NCI-H1417 (cell line): ENCODE measurements at regions not wholly inside any gene's neighbourhood (a gene's known extent, or its start where the extent isn't known, plus 50 kb on each side); places are given as distances from the start of the nearest gene placed in this dataset.
"Not testable (repeated sequence)": the region's sequence is repeated elsewhere in the genome, so short reads cannot be mapped to it uniquely, and the experiment has no call there.

Source experiments
- DNase-seq, 3 experiments: peaks; one replicate each; lab custom pipeline; 2025; lab: John Stamatoyannopoulos, UW

- no peak for DNase-seq
These were observed 95.4 kb upstream of the GALNT18 start for GRCh38 chr11:11717064-11717725.

- not testable (repeated sequence) for DNase-seq
These were observed 93.3 kb upstream of the GALNT18 start for GRCh38 chr11:11715075-11715474.

GRCh38 chr11:11710556-11710955, 88.8 kb upstream of the GALNT18 start:
- DNase-seq: no peak

DNA sequence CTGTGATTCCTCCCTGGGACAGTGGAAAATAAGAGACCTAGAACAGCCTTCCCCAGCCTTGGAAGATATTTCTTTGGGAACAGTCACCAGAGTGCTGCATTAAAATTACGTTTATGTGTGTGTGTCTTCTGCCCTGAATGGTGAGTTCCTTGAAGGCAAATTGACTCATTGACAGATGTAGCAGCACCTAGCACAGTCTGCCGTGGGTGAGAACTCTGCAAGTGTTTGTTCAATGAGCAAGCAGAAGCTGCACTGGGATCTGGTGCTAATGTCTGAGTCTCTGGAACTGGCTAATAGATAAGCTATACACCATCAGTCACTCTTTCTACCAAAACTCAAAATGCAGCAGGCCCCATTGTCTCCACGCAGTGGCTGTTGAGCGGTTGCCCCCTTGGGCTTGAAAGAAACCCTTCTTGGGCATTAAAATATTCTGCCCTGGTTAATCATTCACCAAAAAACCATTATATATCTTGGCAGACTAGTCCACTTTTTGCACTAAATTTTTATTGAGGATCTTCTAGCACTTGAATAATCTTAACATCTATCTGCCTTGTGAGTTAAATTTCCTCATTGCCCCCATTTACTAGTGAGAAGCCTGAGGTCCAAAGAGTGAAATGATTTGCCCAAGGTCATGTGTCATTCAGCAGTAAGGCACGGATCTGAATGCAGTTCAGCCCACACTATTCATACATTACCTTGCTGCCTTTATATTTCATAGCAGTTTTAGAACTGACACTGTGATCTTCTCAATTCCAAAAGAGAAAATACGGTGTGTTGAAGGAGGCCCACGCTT, 87.8 kb upstream of the GALNT18 start:
- no peak for DNase-seq

DNA sequence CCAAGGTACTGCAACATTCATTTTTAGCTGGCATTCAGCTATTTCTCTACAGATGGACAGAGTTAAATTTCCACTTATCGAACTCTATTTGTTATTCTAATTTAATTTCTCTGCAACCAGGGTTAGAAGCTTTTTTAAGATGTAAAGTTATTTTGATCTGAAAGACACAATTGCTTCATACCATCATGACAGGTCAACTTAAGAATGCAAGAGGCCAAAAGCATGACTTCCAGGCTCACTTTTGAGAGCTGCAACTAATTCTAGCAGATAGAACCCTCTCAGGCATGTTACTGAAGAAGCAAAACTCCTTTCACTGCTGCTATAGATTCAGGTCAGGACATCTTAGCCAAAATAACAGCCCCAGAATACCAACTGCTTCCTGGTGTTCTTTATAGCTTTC, 86.5 kb upstream of the GALNT18 start:
- DNase-seq: no peak

- peak in 1 of 3 experiments; percentile 62 for DNase-seq
These were observed 84.2 kb upstream of the GALNT18 start for GRCh38 chr11:11706028-11706427.

DNA sequence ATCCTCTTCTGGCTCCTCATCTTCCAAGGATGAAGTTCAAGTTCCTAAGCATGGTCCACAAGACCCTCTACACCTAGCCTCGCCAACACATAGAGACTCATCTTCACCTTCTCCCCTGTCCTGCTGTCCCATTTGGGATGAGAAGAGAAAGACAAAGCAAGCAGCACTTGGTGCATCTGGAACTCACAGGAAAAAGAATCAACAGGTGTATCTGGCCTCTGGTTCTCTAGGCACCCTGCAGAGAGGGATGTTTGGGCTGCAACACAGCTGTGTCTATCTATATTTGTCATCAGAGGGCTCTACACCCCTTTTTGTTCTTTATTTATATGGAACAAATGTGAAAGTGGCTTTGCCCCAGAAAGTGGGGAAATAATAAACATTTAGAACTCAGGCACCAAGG, 82.1 kb upstream of the GALNT18 start:
- peak in 1 of 3 experiments; percentile 25 for DNase-seq

- DNase-seq: no peak
These were observed 79.3 kb upstream of the GALNT18 start for GRCh38 chr11:11701070-11701469.

- DNase-seq: no peak
These were observed 76.0 kb upstream of the GALNT18 start for GRCh38 chr11:11697796-11698195.

DNA sequence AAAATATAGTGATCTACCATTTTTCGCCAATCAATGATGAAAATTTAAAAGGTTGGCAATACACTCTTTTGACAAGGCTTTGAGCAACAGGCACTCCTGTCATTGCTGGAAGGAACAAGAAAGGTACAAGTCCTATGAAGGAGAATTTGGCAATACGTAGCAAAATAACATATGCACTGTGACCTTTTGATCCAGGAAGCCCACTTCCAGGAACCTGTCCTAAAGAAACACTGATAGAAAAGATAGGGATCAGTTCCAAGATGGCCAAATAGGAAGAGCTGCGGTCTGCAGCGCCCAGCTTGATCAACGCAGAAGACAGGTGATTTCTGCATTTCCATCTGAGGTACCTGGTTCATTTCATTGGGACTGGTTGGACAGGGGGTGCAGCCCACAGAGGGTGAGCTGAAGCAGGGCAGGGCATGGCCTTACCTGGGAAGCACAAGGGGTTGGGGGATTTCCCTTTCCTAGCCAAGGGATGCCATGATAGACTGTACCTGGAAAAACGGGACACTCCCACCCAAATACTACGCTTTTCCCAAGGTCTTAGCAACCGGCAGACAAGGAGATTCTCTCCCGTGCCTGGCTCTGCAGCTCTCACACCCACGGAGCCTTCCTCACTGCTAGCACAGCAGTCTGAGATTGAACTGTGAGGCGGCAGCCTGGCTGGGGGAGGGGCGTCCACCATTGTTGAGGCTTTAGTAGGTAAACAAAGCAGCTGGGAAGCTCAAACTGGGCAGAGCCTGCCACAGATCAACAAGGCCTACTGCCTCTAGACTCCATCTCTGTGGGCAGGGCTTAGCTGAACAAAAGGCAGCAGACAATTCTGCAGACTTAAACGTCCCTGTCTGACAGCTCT, 69.7 kb upstream of the GALNT18 start:
- DNase-seq: peak; percentile 73 to 84 (median 74)

GRCh38 chr11:11681536-11681935, 59.7 kb upstream of the GALNT18 start:
- no peak for DNase-seq

GRCh38 chr11:11677672-11678356, 56.0 kb upstream of the GALNT18 start:
- no peak for DNase-seq

DNA sequence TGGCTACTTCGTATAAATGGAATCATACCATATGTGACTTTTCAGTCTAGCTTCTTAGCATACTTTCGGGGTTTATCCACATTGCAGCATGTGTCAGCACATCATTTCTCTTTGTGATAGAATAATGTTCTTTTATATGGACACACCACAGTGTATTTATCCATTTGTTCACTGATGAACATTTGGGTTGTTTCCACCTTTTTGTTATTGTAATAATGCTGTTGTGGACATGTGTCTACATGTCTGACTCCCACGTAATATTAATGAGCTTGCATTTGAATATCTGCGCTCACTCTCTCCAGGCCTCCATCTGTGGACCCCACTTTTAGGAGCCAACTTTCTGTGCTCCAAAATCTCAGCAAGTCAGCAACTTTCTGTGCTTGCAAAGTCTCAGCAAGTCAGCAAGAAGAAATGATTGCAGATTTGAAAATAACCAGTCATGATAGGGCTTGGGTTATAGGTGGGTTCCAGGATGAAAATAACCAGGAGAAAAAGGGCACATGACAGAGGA, 53.9 kb upstream of the GALNT18 start:
- DNase-seq: no peak

DNA sequence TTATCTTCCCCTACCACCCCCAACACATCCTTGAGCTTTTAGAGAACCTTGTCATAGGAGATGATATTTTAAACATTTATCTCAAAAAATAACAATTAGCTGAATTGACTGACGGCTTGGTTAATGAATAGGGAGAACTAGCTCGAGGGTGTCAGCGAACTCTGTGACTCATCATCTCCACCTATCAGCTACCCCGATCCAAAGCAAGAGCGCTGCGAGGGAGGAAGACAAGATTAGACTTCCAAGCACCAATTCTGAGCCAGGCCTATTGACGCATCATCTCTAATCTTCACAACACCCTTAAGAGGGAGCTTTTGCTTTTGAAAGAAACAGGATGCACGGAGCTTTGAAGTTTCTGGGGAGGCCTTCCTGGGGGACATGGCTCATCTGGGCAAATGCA, 51.0 kb upstream of the GALNT18 start:
- DNase-seq: no peak

GRCh38 chr11:11672101-11672500, 50.3 kb upstream of the GALNT18 start:
- DNase-seq: no peak
